GM18909 (cell line): ENCODE measurements at regions not wholly inside any gene's neighbourhood (a gene's known extent, or its start where the extent isn't known, plus 50 kb on each side); places are given as distances from the start of the nearest gene placed in this dataset.
A peak's percentile ranks its signal among the peaks of the same experiment; 100 is the strongest.
"Not testable (repeated sequence)": the region's sequence is repeated elsewhere in the genome, so short reads cannot be mapped to it uniquely, and the experiment has no call there.

Source experiments
- ATAC-seq: cut with Tn5 transposase; IDR thresholded peaks from one replicate; pipeline ENCODE4 v1.9.1; 2021; ENCODE audit warnings: mild to moderate bottlenecking; ENCODE audit not compliant: unreplicated experiment, poor library complexity

DNA sequence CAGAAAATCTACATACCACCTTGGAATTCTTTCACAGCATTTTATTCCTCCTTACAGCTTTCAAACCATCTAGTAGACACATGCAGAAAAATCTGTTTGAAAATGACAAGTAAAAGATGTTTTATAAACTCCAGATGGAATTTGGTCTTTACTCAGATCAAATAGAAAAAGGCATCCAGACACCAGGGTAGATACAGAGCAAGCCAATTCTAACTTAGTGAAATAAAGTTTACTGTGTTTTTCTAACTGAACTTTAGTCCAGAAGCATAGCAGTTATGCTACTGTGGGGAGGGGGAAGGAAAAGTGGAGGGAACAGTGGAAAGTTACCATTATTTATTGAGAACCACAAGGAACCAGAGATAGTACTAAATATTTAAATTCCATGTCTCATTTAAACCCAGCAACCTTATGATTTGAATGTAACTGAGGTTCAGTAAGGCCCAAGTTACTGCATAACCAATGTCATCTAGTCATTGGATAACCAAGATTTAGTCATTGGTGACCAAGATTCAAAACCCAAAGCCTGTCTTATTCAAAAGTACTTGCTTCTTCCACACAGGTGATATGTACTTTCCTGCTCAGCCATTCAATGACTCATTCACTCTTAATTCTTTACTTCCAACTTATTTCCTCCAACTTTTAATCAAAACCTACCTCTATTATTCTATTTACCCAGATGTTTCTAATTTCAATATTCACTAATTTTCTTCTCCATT lies 57.7 kb downstream of the RAD51AP2 start:
- ATAC-seq = no peak

DNA sequence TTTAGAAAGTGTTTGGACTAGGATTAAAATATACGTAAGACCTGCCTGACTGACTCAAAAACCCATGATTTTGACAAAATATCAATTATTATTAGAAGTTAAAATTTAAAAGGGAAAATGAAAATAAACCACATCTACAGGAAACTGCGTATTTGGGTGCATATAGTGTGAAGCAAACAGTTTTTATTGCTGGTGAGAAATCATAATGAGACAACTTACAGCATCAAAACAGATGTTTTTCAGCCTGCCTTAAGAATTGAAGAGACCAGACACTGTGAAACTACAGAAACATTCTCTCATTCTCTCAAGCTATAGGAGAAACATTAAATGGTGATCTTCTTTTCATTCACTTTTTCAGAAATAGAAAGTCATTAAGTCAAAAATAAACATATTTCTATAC lies 62.9 kb downstream of the RAD51AP2 start:
- ATAC-seq = no peak

DNA sequence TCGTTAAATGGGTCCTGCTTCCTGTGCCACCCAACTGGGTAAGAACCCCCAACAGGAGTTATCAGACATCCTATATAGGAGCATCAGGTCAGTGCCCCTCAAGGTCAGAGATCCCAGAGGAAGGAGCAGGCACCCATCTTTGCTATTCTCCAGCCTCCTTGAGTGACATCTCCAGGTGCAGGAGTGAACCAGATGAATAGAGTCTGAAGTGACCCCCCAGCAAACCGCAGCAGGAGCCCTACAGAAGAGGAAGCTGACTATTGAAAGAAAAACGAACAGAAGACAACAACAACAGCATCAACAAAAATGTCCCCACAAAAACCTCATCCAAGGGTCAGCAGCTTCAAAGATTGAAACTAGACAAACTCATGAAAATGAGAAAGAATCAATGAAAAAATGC lies 72.0 kb downstream of the RAD51AP2 start:
- ATAC-seq = not testable (repeated sequence)

DNA sequence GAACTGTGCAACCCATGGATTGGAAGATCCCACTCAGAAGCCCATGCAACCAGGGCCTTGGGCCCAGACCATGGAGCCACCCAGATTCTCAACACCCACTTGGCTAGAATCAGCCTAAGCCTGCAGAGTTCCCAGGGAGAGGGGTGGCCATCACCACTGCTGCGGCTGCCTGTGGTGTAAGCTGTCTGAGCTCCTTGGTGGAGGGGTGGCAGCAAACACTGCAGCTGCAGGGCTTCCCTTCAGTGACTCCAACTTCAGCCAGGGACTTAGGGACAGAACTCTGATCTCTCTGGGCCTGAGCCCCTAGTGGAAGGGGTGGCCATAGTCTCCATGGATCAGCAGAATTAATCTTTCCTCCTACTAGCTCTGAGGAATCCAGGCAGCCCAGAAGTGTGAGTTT lies 72.5 kb downstream of the RAD51AP2 start:
- no peak for ATAC-seq

DNA sequence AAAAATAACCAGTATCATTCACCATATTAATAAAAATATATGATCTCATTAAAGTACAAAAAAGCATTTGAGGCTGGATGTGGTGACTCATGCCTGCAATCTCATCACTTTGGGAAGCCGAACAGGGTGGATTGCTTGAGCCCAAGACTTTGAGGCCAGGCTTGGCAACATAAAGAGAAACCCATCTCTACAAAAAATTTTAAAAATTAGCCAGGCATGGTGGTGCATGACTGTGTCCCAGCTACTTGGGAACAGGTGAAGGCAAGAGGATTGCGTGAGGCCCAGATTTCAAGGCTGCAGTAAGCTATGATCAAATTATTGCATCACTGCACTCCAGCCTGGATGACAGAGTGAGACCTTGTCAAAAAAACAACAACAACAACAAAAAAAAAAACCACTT lies 75.9 kb downstream of the RAD51AP2 start:
- ATAC-seq = no peak

DNA sequence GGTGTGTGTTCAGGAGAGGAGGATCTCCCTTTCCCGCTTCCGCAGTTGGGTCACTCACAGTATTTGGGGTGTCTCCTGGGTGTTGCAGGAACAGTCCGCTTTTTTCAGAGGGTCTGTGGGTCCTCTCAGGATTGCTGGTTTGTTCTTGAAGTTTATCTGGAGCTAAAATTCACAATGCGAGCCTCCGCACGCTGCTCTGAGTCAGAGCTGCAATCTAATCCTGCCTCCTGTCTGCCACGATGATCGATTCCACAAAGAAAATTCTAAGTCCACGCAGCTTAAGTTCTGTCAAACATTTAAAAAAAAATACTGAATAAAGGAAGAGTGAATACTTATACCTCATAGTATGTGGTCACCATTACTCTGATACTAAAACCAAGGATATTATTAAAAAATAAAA lies 76.5 kb downstream of the RAD51AP2 start:
- no peak for ATAC-seq

DNA sequence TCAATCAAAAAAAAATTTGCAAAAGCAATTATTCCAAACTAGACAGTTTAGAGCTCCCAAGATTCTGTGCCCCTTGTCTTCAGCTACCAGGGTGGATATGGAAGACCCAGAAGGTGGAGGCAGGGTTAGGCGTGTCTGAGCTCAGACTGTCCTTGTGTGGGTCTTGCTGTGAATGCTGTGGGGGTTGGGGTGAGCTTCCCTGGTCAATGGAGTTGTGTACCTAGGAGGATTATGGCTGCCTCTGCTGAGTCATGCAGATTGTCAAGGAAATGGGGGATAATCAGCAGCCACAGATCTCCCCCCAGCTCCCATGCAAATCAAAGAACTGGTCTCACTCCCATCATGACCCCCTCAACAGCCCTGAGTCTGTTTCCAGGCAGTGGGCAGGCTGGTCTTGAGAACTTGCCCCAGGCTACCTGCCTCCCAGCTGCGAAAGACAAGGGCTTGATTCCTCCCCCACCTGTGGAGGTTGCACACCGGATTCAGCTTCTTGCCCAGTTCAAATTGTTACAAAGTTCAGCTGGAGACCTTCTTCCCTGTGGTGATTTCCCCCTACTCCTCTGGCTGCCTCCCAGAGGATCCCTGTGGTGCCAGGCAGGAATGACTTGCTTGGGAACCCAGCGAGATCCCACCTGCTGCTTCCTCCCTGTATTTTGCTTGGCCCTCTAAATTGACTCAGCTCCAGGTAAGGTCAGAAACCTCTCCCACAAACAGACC lies 77.0 kb downstream of the RAD51AP2 start:
- ATAC-seq = no peak

DNA sequence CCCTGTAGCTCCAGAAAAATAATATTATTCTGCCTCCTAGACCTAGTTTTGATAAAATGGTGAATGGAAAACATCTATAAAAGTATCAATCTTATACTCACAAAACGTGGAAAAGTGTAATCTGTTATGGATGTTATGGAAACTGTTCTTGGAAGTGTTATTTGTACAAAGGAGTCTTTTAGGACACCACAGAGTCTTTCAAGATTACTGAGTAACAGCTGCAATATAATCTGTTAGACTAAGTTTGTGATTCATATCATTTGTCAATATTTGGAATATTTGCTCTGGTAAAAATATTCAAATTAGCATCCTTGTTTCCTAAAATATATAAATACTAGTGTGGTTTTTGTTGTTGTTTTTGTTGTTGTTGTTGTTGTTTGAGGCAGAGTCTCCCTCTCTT lies 87.9 kb downstream of the RAD51AP2 start:
- no peak for ATAC-seq

DNA sequence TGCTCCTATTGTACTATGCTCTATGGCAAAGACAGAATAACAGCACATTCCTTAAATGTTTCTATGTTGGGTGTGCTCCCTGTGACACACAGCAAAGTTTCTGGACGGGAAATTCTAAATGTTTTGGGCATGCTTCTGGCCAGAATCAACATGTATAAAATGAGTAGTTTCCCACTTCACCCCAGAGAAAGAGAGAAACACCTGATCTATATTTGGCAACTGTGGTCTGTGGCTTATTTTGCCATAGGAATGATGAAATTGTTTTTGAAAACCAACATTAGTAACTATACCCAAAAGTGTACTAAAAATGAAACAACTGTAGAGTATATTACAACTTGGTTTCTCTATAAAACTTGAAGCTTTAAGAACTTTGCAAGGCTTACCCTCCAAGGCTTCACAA lies 89.1 kb downstream of the RAD51AP2 start:
- no peak for ATAC-seq

DNA sequence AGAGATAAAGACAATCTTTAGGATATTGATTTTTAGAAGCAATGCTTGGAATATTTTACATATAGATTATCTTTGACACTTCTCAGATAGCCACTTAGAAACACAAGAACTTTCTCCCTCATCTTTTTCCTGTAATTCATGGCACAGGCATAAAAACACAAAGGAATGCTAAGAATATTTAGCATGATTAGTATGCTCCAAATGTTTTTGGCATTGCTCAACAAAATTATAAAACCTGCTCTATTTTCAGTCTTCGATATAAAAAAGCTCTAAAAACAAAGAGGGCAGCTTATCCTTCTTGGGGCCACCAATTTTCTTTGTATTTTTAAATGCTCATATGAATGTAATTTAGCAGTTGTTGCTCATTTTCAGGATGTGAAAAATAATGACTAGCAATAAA lies 90.8 kb downstream of the RAD51AP2 start:
- no peak for ATAC-seq

DNA sequence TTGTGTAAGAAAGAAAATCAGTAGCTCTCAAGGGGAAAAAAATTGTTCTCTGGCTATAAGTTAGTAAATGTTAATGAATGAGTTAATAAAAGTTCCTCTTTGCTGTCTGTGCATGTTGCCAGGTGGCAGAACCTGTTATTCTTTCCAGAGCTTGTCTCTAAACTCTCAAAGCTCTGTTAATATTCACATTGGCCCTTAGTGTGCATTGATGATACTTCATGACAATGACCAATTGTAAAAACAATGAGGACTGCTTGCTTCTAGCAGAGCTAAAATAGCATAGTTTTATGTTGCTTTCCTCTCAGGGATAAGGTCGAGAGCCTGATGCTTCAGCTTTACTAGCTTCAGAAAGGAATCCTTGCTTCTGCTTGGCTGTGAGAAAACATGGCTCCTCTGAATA lies 91.5 kb downstream of the RAD51AP2 start:
- no peak for ATAC-seq

DNA sequence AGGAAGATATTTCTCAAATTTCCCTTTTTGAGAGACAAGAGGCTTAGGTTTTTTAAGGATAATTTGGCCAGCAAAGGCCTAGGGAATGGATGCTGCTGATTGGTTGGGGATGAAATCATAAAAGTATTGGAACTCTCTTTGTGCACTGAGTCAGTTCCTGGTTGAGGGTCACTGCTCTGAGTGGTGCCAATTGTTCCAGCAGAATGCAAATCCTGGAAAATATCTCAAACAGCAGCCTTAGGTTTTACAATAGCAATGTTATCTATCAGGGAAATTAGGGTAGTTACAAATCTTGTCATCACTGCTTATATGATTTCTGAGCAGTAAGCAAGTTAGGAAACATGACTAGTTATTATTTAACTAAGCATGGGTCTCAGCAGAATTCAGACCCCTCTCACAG lies 96.2 kb downstream of the RAD51AP2 start:
- ATAC-seq = no peak

DNA sequence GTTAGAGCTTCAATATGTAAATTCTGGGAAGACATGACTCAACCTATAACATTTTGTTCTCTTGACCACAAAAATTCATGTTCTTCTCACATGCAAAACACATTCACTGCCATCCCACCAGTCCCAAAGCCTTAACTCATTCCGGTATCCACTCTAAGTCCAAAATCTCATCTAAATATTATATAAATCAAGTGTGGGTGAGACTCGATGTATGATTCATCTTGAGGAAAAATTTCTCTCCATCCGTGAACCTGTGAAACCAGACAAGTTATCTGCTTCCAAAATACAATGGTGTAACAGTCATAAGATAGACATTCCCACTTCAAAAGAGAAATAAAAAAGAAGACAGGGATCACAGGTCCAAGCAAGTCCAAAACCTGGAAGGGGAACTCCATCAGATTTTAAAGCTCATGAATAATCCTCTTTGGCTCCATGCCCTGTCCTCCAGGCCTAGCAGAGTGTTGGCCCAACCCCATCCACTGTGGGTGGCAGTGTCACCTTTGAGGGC lies 101.3 kb downstream of the RAD51AP2 start:
- no peak for ATAC-seq

DNA sequence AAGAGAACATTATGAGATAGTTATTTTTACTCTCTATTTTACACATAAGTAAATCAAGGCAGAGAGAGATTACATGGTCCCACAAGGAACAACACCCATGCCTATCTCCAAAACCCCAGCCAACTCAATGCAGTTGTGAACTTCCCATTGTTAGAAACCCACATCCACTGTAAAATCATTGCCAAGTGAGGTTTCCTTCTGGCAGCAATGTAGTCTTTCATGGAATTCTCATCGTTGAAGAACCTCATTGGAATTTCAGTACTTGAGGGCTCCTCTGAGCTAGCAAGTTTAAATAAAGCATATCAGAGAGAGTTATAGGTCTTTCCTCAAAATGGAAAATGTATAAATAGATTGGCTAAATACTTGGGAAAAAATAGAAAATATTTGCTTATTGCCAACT lies 105.2 kb downstream of the RAD51AP2 start:
- no peak for ATAC-seq

DNA sequence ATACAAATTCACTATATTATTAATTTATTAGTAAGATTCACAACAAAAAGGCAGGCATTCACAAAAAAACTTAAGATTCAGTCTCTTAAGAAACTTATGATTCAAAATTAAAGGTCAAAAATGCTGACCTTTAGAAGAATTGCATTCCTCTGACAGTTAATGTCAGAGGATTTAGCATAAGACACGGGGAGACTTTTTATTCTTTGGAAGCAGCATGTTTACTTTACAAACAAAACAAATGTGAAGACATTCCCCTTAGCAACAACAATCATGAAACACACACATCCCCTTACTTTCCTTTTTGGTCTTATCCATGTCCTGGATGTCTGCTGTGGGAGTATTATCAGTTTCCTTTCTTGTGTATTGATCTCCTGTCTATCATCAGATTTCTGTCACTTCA lies 117.1 kb downstream of the RAD51AP2 start:
- no peak for ATAC-seq

DNA sequence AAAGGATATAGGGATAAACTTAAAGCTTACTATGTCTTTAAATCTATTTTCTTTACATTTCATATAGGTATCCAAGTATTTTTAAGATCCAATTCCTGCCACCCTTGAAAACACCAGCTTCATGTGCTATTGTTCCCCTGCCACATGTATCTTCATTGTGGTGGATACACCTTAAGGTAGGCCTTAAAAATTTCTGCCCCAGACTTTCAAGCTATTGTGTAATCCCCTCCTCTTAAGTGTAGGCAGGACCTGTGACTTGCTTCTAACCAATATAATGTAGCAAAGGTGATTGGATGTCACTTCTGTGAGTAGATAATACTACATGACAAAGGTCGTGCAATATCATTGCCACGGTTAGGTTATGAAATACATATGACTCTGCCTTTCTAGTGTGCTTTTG lies 119.5 kb downstream of the RAD51AP2 start:
- no peak for ATAC-seq

DNA sequence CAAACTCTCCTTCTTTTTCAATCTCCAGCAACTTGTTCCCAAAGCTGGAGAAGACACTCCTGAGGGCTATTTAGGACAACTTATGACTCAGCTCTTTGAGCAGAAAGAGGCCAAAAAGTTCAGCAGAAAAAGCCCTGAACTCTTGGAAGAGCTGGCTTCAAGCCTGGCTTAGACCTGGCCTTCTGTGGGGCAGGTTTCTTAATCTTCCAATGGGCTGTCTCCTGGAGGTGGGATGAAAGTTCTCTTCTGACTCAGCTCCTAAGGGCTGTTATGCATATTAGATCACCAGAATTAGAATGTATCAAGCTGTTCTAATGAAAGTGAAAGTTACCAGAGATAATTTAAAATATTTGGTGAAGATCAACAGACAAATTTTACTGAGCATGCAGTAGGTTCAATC lies 129.4 kb downstream of the RAD51AP2 start:
- ATAC-seq = no peak

DNA sequence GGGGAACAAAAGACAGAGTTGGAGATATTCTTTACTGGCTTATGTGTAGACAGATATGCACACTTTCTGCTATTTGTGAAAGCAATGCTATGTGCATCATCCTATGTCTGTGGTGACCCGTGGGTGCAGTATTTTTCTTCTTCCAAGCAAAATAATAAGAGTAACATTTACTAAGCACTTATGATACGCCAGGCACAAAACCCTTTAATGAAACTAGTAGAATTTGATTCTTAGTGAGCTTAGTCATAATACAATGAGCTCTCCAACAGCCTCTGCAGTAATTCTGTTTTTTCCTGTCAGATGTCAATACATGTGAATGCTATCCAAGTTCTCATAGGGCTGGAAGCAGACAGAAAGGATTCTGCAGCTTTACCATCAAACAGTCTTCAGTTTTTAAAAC lies 130.6 kb downstream of the RAD51AP2 start:
- no peak for ATAC-seq

DNA sequence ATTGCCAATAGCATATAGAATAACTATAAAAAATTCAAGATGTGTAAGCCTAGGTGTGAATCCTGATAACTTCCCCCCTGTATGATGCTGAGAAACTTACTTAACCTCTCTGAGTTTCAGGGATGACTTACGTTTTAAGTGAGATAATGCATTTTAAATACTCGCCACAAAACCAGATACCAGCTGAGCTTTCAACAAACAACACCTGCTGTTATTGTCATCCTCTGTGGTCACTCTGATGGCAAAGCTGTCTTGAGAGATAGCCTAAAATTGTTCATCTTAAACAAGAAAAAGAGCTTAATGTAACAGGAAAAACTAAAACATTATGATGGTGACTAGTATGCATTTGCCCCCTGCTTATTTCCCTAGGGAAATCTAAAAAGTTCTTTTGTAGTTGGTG lies 131.5 kb downstream of the RAD51AP2 start:
- no peak for ATAC-seq

DNA sequence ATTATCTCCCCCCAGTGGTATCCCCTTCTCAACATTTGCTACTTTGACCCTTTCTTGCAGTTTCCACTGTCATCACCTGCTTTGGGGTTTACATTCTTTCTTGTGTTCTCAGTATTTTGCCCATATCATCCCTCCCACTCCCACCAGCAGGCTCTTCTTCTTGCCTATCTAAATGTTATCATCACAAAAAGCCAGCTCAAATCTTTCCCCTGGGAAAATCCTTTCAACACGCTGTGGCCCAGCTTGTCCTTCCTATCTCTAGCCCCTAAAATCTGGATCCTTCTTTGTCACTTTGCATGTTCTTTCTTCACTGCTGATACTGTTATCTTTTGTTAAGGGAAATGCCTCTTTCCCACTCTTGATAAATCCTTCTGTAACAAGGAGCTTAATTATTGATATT lies 138.2 kb downstream of the RAD51AP2 start:
- no peak for ATAC-seq

DNA sequence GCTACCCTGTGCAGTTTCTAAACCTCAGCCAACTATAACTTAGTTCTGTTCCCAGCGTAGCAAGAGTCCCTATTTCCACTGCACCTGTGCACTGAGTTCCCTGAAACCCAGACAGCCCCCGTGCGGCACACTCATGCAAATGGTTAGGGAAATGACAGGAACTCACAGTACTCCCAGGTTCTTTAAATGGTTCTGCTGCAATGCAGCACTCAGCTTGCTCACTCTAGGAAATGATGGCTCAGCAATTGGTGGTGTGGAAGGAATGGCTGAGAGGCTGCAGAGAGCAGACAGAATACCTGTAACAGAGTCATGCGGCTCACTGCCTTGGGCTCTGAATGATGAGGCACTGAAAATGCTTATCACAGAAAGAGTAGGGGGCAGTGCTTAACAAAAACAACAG lies 143.0 kb downstream of the RAD51AP2 start:
- ATAC-seq = peak; percentile 51

DNA sequence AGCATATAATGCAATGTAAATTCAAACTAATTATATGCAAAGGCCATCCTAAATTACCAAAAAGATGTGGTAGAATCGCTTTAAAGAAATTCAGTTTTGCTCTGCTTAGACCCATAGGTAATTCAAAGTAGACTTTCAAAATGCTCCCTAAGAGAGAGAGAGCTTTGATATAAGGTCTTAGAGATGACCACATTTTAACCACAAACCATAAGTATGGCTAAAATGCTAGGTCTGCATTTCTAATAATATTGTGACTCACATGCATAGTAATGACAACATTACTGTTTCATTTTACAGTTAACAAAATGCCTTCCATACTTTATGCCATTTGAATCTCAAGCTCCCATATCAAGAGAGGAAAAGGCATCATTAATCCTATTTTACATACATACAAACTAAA lies 144.5 kb downstream of the RAD51AP2 start:
- ATAC-seq = no peak
